GM10248 (cell line): ENCODE measurements at regions not wholly inside any gene's neighbourhood (a gene's known extent, or its start where the extent isn't known, plus 50 kb on each side); places are given as distances from the start of the nearest gene placed in this dataset.
A peak's percentile ranks its signal among the peaks of the same experiment; 100 is the strongest.

Experiments used
- CTCF ChIA-PET: fragments of 300-600 bp; sonication (Branson Sonifier 250); formaldehyde crosslinking; extraction: SDS; loops from one replicate; lab custom pipeline; 2021; ENCODE audit warnings: antibody characterized with exemption; lab: Yijun Ruan, JAX
- POLR2A ChIA-PET: fragments of 350-650 bp; sonication (Branson Sonifier 250); formaldehyde crosslinking; extraction: SDS; loops from one replicate; lab custom pipeline; 2020; ENCODE audit warnings: antibody characterized with exemption; lab: Yijun Ruan, JAX
- DNase-seq: peaks from one replicate; pipeline ENCODE4 v3.0.0; 2012; ENCODE audit errors: extremely low spot score
- TF ChIP-seq, protein P1 (sequence below): IDR thresholded peaks from 2 replicates; pipeline ENCODE4 v1.5.1; 2012; ENCODE audit warnings: mild to moderate bottlenecking, low read depth; ENCODE audit errors: extremely low read depth, missing control alignments, control extremely low read depth

DNA sequence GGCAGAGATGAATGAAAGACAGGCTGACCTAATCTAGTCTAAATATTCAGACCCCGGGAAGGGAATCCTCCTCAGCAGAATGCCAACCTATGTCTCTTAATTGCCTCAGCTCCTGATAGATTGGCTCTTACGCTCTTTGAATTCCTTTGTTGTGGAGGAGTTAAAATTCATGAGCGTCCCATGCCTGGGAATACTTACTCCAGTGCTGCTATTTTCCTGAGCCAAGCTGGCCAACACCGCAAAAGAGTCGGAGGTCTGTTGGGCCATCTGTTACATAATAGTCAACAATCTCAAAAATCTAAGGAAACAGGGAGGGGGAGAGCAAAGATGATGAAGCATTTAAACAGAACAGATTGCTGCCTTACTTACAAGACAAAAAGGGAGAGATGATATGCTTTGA, 182.8 kb downstream of the ASCL1 start:
- ChIA-PET POLR2A (no interaction called here), CTCF (interaction anchor here (0.7 to 1.2 kb wide), 4 partner anchors 8 to 36 kb away, joined by 3 read pairs; no protein-coding TSS in a partner anchor)
- DNase-seq = no peak
- TF ChIP-seq, protein P1, sequence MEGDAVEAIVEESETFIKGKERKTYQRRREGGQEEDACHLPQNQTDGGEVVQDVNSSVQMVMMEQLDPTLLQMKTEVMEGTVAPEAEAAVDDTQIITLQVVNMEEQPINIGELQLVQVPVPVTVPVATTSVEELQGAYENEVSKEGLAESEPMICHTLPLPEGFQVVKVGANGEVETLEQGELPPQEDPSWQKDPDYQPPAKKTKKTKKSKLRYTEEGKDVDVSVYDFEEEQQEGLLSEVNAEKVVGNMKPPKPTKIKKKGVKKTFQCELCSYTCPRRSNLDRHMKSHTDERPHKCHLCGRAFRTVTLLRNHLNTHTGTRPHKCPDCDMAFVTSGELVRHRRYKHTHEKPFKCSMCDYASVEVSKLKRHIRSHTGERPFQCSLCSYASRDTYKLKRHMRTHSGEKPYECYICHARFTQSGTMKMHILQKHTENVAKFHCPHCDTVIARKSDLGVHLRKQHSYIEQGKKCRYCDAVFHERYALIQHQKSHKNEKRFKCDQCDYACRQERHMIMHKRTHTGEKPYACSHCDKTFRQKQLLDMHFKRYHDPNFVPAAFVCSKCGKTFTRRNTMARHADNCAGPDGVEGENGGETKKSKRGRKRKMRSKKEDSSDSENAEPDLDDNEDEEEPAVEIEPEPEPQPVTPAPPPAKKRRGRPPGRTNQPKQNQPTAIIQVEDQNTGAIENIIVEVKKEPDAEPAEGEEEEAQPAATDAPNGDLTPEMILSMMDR = no peak

DNA sequence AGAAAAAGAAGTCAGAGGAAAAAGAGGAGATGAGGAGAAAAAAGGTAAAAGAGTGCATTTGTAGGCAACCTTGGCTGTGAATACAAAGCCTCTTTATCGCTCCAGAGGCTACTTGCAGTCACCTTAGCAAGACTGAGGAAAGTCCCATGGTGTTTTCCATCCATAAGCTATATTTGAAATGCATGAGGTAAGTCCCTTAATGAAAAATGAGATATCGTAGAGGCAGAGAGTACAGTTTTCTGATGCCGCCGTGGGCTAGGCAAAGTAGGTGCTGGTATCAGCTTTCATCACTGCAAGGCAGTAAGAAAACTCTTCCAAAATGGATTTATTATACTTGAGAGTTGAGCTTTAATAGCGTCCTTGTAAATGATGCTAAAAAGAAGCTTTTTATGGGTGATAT, 186.8 kb downstream of the ASCL1 start:
- CTCF ChIA-PET = interaction anchor here (1.2 to 1.3 kb wide), 3 partner anchors 11 to 43 kb away, joined by 3 read pairs; no protein-coding TSS in a partner anchor
- POLR2A ChIA-PET = interaction anchor here (0.7 kb wide), 1 partner anchor 15 kb away, joined by 3 read pairs; no protein-coding TSS in a partner anchor
- peak; percentile 8 for DNase-seq
- TF ChIP-seq, protein P1 = no peak

DNA sequence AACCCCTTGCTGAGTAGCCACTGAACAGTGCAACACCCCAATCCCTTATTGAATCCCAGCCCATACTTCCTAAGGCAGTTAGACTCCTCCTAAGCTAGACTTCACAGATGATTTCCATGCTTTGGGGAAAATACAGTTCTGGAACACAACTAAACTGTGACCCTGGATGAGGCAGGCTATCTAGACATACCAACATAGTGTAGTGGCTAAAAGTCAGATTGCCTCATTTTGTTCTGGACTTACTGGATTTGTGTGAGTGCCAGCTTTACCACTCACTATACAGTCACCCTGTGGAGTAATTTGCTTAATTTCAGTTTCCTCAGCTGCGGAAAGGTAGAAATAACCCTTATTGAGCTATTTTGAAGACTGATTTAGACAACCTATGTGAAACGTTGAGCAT, 203.1 kb downstream of the ASCL1 start:
- TF ChIP-seq, protein P1 = no peak
- POLR2A ChIA-PET = no interaction called here
- CTCF ChIA-PET = interaction anchor here (1.2 to 2.9 kb wide), 3 partner anchors 12 to 388 kb away, joined by 3 to 8 read pairs (median 7); no protein-coding TSS in a partner anchor
- DNase-seq = no peak

DNA sequence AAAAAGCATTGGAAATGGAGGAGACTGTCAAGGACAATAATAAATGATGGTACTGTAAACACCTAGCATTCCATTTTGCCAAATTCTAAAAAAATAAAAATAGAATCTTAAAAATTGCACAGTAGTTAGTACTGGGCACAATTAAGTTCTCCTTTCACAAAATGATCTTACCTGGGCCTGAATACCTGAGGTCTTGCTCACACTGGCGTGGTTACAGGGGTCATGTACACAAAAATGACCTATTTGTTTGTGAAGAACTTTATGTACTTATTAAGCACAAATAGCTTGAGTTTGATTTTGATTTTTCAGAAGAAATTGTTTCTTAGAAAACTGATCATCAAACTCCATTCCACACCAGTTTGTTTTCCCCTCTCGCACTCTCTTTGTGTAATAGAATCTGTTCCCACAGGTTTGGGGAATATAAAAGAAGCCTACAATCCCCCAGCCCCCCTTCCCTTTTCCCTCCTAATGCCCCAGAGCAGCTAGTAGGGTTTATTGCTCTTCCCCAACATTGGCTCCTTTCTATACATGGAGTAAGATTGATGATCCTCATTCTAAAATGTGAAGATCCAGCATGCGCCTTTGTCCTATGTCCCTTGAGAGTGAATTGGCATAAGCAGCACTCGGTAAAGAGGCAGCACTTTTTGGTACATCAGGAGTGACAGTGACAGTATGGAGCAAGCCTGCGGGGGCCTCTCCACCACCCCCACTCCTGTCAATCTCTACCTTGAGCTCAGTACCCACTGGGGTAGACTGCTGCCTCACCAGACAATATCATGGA, 204.3 kb downstream of the ASCL1 start:
- POLR2A ChIA-PET = no interaction called here
- CTCF ChIA-PET = interaction anchor here (1.2 to 2.9 kb wide), 4 partner anchors 9 to 387 kb away, joined by 3 to 8 read pairs (median 6); no protein-coding TSS in a partner anchor
- TF ChIP-seq, protein P1 = no peak
- no peak for DNase-seq

DNA sequence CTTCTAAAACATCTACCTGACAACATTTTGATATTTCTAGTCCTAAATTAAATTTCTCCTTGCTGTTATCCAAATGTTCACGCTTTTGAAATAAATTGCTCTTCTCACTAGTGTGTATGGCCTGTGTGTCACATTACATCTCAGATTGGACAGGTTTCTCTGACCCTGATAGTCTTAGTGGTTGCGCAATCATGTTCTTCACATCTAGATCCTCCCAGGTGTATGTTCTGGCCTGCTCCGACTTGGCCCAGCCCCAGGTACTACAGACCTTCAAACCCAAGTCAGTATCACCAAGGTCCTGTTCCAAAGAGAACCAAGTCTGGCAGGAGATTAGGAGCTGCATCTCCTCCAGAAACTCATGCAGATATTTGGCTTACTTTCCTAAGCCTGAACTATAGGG, 209.5 kb downstream of the ASCL1 start:
- TF ChIP-seq, protein P1 = no peak
- ChIA-PET POLR2A (no interaction called here), CTCF (interaction anchor here (1.5 to 1.6 kb wide), 2 partner anchors 14 to 23 kb away, joined by 3 read pairs; no protein-coding TSS in a partner anchor)
- DNase-seq = no peak

DNA sequence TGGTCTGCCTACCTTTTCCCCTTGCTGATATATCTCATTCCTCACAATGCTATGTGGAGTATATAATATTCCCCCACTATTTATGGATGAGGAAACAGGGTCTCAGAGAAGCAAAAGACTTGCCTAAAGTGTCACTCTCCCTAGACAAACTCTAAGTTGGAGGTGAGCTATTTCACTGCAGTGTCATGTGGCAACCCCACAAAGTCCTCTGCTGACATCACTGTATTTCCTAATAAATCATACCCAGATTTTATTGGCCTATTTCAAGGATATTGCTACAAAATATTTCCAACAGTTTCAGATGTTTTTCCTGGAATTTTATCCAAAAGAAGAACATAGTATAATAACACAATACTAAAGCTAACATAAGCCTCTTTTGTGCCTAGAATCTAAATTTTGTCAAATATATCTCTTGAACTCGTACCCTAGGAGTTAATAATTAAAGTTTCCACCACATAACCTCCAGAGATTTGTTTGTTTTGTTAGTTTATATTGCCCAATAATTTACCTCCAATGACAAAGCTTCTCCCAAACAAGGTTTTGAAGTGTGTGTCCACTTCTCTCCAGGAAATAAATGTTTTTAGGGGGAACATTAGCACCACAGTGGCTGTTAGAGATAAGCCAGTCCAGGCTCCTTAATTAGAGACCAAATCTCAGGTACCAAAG, 215.1 kb downstream of the ASCL1 start:
- POLR2A ChIA-PET = no interaction called here
- CTCF ChIA-PET = interaction anchor here (1.0 to 1.5 kb wide), 4 partner anchors 9 to 41 kb away, joined by 3 to 4 read pairs (median 3); no protein-coding TSS in a partner anchor
- DNase-seq = no peak
- TF ChIP-seq, protein P1 = no peak
